ENCODE measurements at regions not wholly inside any gene's neighbourhood (a gene's known extent, or its start where the extent isn't known, plus 50 kb on each side); places are given as distances from the start of the nearest gene placed in this dataset.

GRCh38 chr10:37639200-37639599, 218.2 kb downstream of the ZNF248 start:
- intact Hi-C loops (cut with DNase I; ENCODE audit: low total_unique reads), result no loop called here
- no peaks in the 10 kb centered on the region for H3K27me3 ChIP-seq
- DNase-seq, result no peak
- no peaks in the 10 kb centered on the region for H3K36me3 ChIP-seq
- no peak overlapping the region for H3K27ac ChIP-seq
- H3K9me3 ChIP-seq, result no peaks in the 10 kb centered on the region
- H3K4me3 ChIP-seq, result no peak overlapping the region
- no peaks in the 10 kb centered on the region for H3K4me1 ChIP-seq
- TF ChIP-seq CTCF (IDR thresholded peaks at IDR 0.05) (no peak), POLR2A (IDR thresholded peaks at IDR 0.05) (no peak)

GRCh38 chr10:37638569-37638968, 218.8 kb downstream of the ZNF248 start:
- Histone ChIP-seq H3K27ac (no peak overlapping the region), H3K36me3 (no peaks in the 10 kb centered on the region), H3K27me3 (no peaks in the 10 kb centered on the region), H3K4me1 (no peaks in the 10 kb centered on the region), H3K4me3 (no peak overlapping the region), H3K9me3 (no peaks in the 10 kb centered on the region)
- intact Hi-C loops (cut with DNase I; ENCODE audit: low total_unique reads), result no loop called here
- DNase-seq, result no peak
- TF ChIP-seq POLR2A (IDR thresholded peaks at IDR 0.05) (no peak), CTCF (IDR thresholded peaks at IDR 0.05) (no peak)

GRCh38 chr10:37634351-37634880, 223.0 kb downstream of the ZNF248 start:
- Histone ChIP-seq H3K36me3 (no peaks in the 10 kb centered on the region), H3K4me1 (no peaks in the 10 kb centered on the region), H3K27ac (no peak overlapping the region), H3K9me3 (no peaks in the 10 kb centered on the region), H3K27me3 (no peaks in the 10 kb centered on the region), H3K4me3 (no peak overlapping the region)
- no peak for DNase-seq
- TF ChIP-seq POLR2A (IDR thresholded peaks at IDR 0.05) (no peak), CTCF (IDR thresholded peaks at IDR 0.05) (no peak)
- intact Hi-C loops (cut with DNase I; ENCODE audit: low total_unique reads), result no loop called here

GRCh38 chr10:37632641-37633040, 224.8 kb downstream of the ZNF248 start:
- H3K27me3 ChIP-seq, result no peaks in the 10 kb centered on the region
- H3K36me3 ChIP-seq, result no peaks in the 10 kb centered on the region
- no peak overlapping the region for H3K27ac ChIP-seq
- intact Hi-C loops (cut with DNase I; ENCODE audit: low total_unique reads), result no loop called here
- H3K9me3 ChIP-seq, result no peaks in the 10 kb centered on the region
- no peak for DNase-seq
- TF ChIP-seq CTCF (IDR thresholded peaks at IDR 0.05) (no peak), POLR2A (IDR thresholded peaks at IDR 0.05) (no peak)
- H3K4me3 ChIP-seq, result no peak overlapping the region
- H3K4me1 ChIP-seq, result no peaks in the 10 kb centered on the region

- H3K27me3 ChIP-seq, result no peaks in the 10 kb centered on the region
- no peak for TF ChIP-seq CTCF (IDR thresholded peaks at IDR 0.05)
- TF ChIP-seq POLR2A (IDR thresholded peaks at IDR 0.05), result no peak
- no peaks in the 10 kb centered on the region for H3K4me1 ChIP-seq
- no peaks in the 10 kb centered on the region for H3K9me3 ChIP-seq
- no peak overlapping the region for H3K4me3 ChIP-seq
- H3K36me3 ChIP-seq, result no peaks in the 10 kb centered on the region
- intact Hi-C loops (cut with DNase I; ENCODE audit: low total_unique reads), result no loop called here
- no peak for DNase-seq
- H3K27ac ChIP-seq, result no peak overlapping the region
Observed at GRCh38 chr10:37623506-37623905, 233.9 kb downstream of the ZNF248 start.

All from uterus (tissue), 3 donors.